ENCODE measurements at regions not wholly inside any gene's neighbourhood (a gene's known extent, or its start where the extent isn't known, plus 50 kb on each side); places are given as distances from the start of the nearest gene placed in this dataset.
"Not testable (repeated sequence)": the region's sequence is repeated elsewhere in the genome, so short reads cannot be mapped to it uniquely, and the experiment has no call there.

DNA sequence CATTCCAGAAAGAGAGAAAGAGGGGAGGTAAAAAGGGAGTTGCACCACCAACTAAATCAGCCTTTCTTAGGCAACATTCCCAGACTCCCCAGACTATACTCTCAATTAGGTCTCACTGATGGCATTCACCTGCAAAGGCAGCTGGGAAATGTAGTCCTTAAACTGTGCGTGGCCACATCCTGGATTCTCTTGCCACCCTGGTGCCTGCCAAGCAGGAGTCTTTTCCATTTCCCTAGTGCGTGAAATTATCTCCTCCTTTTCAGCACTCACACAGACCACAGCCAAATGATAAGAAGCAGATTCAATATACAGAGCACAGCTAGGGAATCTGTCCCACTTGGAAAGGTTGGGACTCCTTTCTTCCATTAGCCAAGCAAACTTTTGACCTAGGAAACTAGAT is 298.0 kb downstream of the ANAPC1 start:
- dilution Hi-C loops (cut with HindIII; ENCODE audit: low sequenced_read_pairs, unreplicated experiment); H2BK20ac ChIP-seq (ENCODE audit: low read depth, low read length); H3K27me3 ChIP-seq (ENCODE audit: control insufficient read depth, insufficient read depth, low read length); CTCF ChIA-PET; H2BK5ac ChIP-seq (ENCODE audit: low read depth, low read length, poor library complexity, severe bottlenecking); H3K14ac ChIP-seq (replicated peaks; ENCODE audit: low read depth, low read length); H3K79me1 ChIP-seq (ENCODE audit: low read depth in 1 of 2, low read length in 2 of 2); H2BK15ac ChIP-seq (ENCODE audit: low read depth, low read length); H3K4me1 ChIP-seq (ENCODE audit: control insufficient read depth, insufficient read depth, low read length); H4K20me1 ChIP-seq (ENCODE audit: insufficient read depth, low read length); BruUV-seq (replicated peaks); H3K9me1 ChIP-seq (ENCODE audit: insufficient read depth, low read length); H4K8ac ChIP-seq (ENCODE audit: low read depth in 2 of 2, low read length in 2 of 2); intact Hi-C loops (cut with micrococcal nuclease); POLR2A ChIA-PET (ENCODE audit: unreplicated experiment); H2BK120ac ChIP-seq (ENCODE audit: low read depth, low read length); DNase-seq; H3K4me3 ChIP-seq (ENCODE audit: insufficient read depth, low read depth, low read length); H2AK9ac ChIP-seq (replicated peaks; ENCODE audit: low read depth, low read length, poor library complexity); H3K4ac ChIP-seq (ENCODE audit: low read depth, low read length); H3K23ac ChIP-seq (ENCODE audit: low read depth, low read length); H3K9me3 ChIP-seq (ENCODE audit: control insufficient read depth, insufficient read depth, low read length); H3K27ac ChIP-seq (ENCODE audit: insufficient read depth, low read length); H3K4me2 ChIP-seq (ENCODE audit: low read depth, low read length); in situ Hi-C loops (cut with MboI; ENCODE audit: low sequenced_read_pairs); H2AK5ac ChIP-seq (ENCODE audit: low read depth, low read length); H3K56ac ChIP-seq (ENCODE audit: extremely low read depth, insufficient read depth, low read length); H4K91ac ChIP-seq (ENCODE audit: insufficient read depth, low read depth, low read length); H2AFZ ChIP-seq (replicated peaks; ENCODE audit: low read length, poor library complexity); H3K9ac ChIP-seq (ENCODE audit: low read depth, low read length); H4K5ac ChIP-seq (ENCODE audit: low read depth, low read length); H3K36me3 ChIP-seq (ENCODE audit: control insufficient read depth, insufficient read depth, low read length); H3K18ac ChIP-seq (ENCODE audit: low read depth, low read length): not testable (repeated sequence)
- WGBS, 2 experiments (ENCODE audit: extremely low coverage in 2 of 2, insufficient read length in 1 of 2): no CpG with 5 or more reads among the region's 2 CpGs
- ATAC-seq (ENCODE audit: low read depth): peak; percentile 79

DNA sequence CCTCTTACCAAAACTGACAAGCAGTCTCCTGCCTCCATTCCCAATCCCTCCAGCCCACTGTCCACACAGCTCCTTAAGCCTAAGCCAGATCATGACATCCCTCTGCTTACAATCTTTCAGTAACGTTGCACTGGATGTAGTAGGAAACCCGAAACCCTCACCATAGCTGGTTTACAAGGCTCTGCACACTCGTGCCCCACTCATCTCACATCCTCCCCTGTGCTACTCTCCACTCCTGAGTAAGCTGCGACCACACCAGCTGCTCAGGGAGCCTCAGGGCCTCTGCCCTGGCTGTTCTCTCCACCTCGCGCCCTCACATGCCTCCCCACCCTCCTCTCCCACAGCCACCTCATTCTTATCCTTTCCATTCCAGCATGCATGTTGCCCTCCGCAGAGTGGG is 288.9 kb downstream of the ANAPC1 start:
- H3K4ac ChIP-seq (ENCODE audit: low read depth, low read length); H4K5ac ChIP-seq (ENCODE audit: low read depth, low read length); H3K4me1 ChIP-seq (ENCODE audit: control insufficient read depth, insufficient read depth, low read length); H4K8ac ChIP-seq (ENCODE audit: low read depth in 2 of 2, low read length in 2 of 2); DNase-seq; H4K91ac ChIP-seq (ENCODE audit: insufficient read depth, low read depth, low read length); intact Hi-C loops (cut with micrococcal nuclease); H3K9ac ChIP-seq (ENCODE audit: low read depth, low read length); H3K23ac ChIP-seq (ENCODE audit: low read depth, low read length); H2AK9ac ChIP-seq (replicated peaks; ENCODE audit: low read depth, low read length, poor library complexity); H3K4me3 ChIP-seq (ENCODE audit: insufficient read depth, low read depth, low read length); H3K27ac ChIP-seq (ENCODE audit: insufficient read depth, low read length); H3K27me3 ChIP-seq (ENCODE audit: control insufficient read depth, insufficient read depth, low read length); H3K18ac ChIP-seq (ENCODE audit: low read depth, low read length); H3K79me1 ChIP-seq (ENCODE audit: low read depth in 1 of 2, low read length in 2 of 2); H2AK5ac ChIP-seq (ENCODE audit: low read depth, low read length); CTCF ChIA-PET; dilution Hi-C loops (cut with HindIII; ENCODE audit: low sequenced_read_pairs, unreplicated experiment); H3K9me3 ChIP-seq (ENCODE audit: control insufficient read depth, insufficient read depth, low read length); H2BK20ac ChIP-seq (ENCODE audit: low read depth, low read length); in situ Hi-C loops (cut with MboI; ENCODE audit: low sequenced_read_pairs); H3K14ac ChIP-seq (replicated peaks; ENCODE audit: low read depth, low read length); H2BK5ac ChIP-seq (ENCODE audit: low read depth, low read length, poor library complexity, severe bottlenecking); POLR2A ChIA-PET (ENCODE audit: unreplicated experiment); H3K56ac ChIP-seq (ENCODE audit: extremely low read depth, insufficient read depth, low read length); H3K4me2 ChIP-seq (ENCODE audit: low read depth, low read length); H2AFZ ChIP-seq (replicated peaks; ENCODE audit: low read length, poor library complexity); BruUV-seq (replicated peaks); H2BK15ac ChIP-seq (ENCODE audit: low read depth, low read length); H4K20me1 ChIP-seq (ENCODE audit: insufficient read depth, low read length); H3K9me1 ChIP-seq (ENCODE audit: insufficient read depth, low read length); H2BK120ac ChIP-seq (ENCODE audit: low read depth, low read length); H3K36me3 ChIP-seq (ENCODE audit: control insufficient read depth, insufficient read depth, low read length): not testable (repeated sequence)
- peak; percentile 82 for ATAC-seq (ENCODE audit: low read depth)
- WGBS, 2 experiments (ENCODE audit: extremely low coverage in 2 of 2, insufficient read length in 1 of 2): no CpG with 5 or more reads among the region's 7 CpGs
